Posterior vena cava (tissue), 2 donors: ENCODE measurements at regions not wholly inside any gene's neighbourhood (a gene's known extent, or its start where the extent isn't known, plus 50 kb on each side); places are given as distances from the start of the nearest gene placed in this dataset.
"Not testable (repeated sequence)": the region's sequence is repeated elsewhere in the genome, so short reads cannot be mapped to it uniquely, and the experiment has no call there.

Source experiments
- DNase-seq: peaks from one replicate; pipeline ENCODE4 v3.0.0-alpha.2; 2020; ENCODE audit warnings: low spot score
- intact Hi-C, 2 donors: fragments of 100-400 bp; cut with DNase I; formaldehyde crosslinking; loops; one replicate each; pipeline versions ENCODE4 v1.14.1 to v1.14.2; 2022 to 2023
- donor health status: DM: yes; HTN: yes; CAD: no.
- donor health status: DM: yes; HTN: yes; CAD: no.

- DNase-seq, intact Hi-C loops: not testable (repeated sequence)
These were observed 104.1 kb downstream of the SMIM20 start for GRCh38 chr4:26017961-26018700.

GRCh38 chr4:26020083-26020668 lies 106.2 kb downstream of the SMIM20 start:
- no peak for DNase-seq
- intact Hi-C loops = loop anchor here (10.0 kb wide), 1 partner anchor 305 kb away; the partner anchor contains the start of gene RBPJ (in 2 of the 2)

GRCh38 chr4:26020881-26021280 lies 106.9 kb downstream of the SMIM20 start:
- intact Hi-C loops = loop anchor here (10.0 kb wide), 1 partner anchor 304 kb away; the partner anchor contains the start of gene RBPJ (in 2 of the 2)
- DNase-seq = no peak

GRCh38 chr4:26021417-26022345 lies 107.7 kb downstream of the SMIM20 start:
- intact Hi-C loops = loop anchor here (10.0 kb wide), 1 partner anchor 303 kb away; the partner anchor contains the start of gene RBPJ (in 2 of the 2)
- DNase-seq = no peak

- intact Hi-C loops = loop anchor here (10.0 kb wide), 1 partner anchor 302 kb away; the partner anchor contains the start of gene RBPJ (in 2 of the 2)
- no peak for DNase-seq
These were observed 108.6 kb downstream of the SMIM20 start for GRCh38 chr4:26022346-26023202.

GRCh38 chr4:26023203-26023972 lies 109.4 kb downstream of the SMIM20 start:
- intact Hi-C loops = loop anchor here (10.0 kb wide), 1 partner anchor 301 kb away; the partner anchor contains the start of gene RBPJ (in 2 of the 2)
- DNase-seq = no peak

GRCh38 chr4:26024079-26024478 lies 110.1 kb downstream of the SMIM20 start:
- intact Hi-C loops = loop anchor here (10.0 kb wide), 1 partner anchor 301 kb away; the partner anchor contains the start of gene RBPJ (in 2 of the 2)
- no peak for DNase-seq

- intact Hi-C loops = loop anchor here (5.0 to 10.0 kb wide), 2 partner anchors 297 to 384 kb away; partner anchors contain the start of gene RBPJ (in 2 of the 2)
- DNase-seq = no peak
These were observed 114.2 kb downstream of the SMIM20 start for GRCh38 chr4:26028133-26028792.

GRCh38 chr4:26028793-26029567 lies 115.0 kb downstream of the SMIM20 start:
- intact Hi-C loops = loop anchor here (5.0 to 10.0 kb wide), 2 partner anchors 296 to 383 kb away; partner anchors contain the start of gene RBPJ (in 2 of the 2)
- DNase-seq = peak; percentile 93

- intact Hi-C loops = loop anchor here (5.0 to 10.0 kb wide), 3 partner anchors 208 to 383 kb away; partner anchors contain the start of gene RBPJ (in 2 of the 2)
- DNase-seq = peak; percentile 82
These were observed 115.6 kb downstream of the SMIM20 start for GRCh38 chr4:26029568-26030131.

GRCh38 chr4:26030260-26030667 lies 116.2 kb downstream of the SMIM20 start:
- no peak for DNase-seq
- intact Hi-C loops = loop anchor here in 1 of 2 donors (5.0 kb wide), 1 partner anchor 207 kb away; no protein-coding TSS in a partner anchor

- no peak for DNase-seq
These were observed 116.8 kb downstream of the SMIM20 start for GRCh38 chr4:26030780-26031179.

GRCh38 chr4:26031704-26032103 lies 117.7 kb downstream of the SMIM20 start:
- intact Hi-C loops = loop anchor here in 1 of 2 donors (5.0 kb wide), 1 partner anchor 206 kb away; no protein-coding TSS in a partner anchor
- no peak for DNase-seq

More at GRCh38 chr4:26030780-26031179, 116.8 kb downstream of the SMIM20 start:
- intact Hi-C loops = loop anchor here in 1 of 2 donors (5.0 kb wide), 1 partner anchor 207 kb away; no protein-coding TSS in a partner anchor

- DNase-seq = no peak
- intact Hi-C loops = loop anchor here in 1 of 2 donors (5.0 kb wide), 1 partner anchor 205 kb away; no protein-coding TSS in a partner anchor
These were observed 118.1 kb downstream of the SMIM20 start for GRCh38 chr4:26032142-26032541.

GRCh38 chr4:26032630-26033317 lies 118.8 kb downstream of the SMIM20 start:
- intact Hi-C loops = loop anchor here in 1 of 2 donors (5.0 kb wide), 1 partner anchor 205 kb away; no protein-coding TSS in a partner anchor
- no peak for DNase-seq
